Activated CD4-positive, alpha-beta memory T cell treated with anti-CD3 and anti-CD28 coated beads for 36 hours (primary cell): ENCODE measurements at regions not wholly inside any gene's neighbourhood (a gene's known extent, or its start where the extent isn't known, plus 50 kb on each side); places are given as distances from the start of the nearest gene placed in this dataset.
A peak's percentile ranks its signal among the peaks of the same experiment; 100 is the strongest.

Experiments
- CTCF ChIA-PET: fragments of 350-600 bp; sonication (Branson Sonifier 250); formaldehyde crosslinking; loops from one replicate; lab custom pipeline; 2021; ENCODE audit warnings: antibody characterized with exemption, inconsistent platforms; lab: Charles Lee
- POLR2A ChIA-PET: fragments of 350-600 bp; sonication (Branson Sonifier 250); formaldehyde crosslinking; loops from one replicate; lab custom pipeline; 2021; ENCODE audit warnings: antibody characterized with exemption; lab: Charles Lee
- DNase-seq: peaks from one replicate; pipeline ENCODE4 v3.0.0-alpha.2; 2020
- H3K27ac Mint-ChIP-seq: one replicate; pipeline ENCODE4 v1.8.0; 2021; ENCODE audit warnings: mixed read lengths
- H3K27me3 Mint-ChIP-seq: one replicate; pipeline ENCODE4 v1.8.0; 2021; ENCODE audit warnings: mixed read lengths
- H3K36me3 Mint-ChIP-seq: one replicate; pipeline ENCODE4 v1.8.0; 2021; ENCODE audit warnings: mixed read lengths
- H3K4me1 Mint-ChIP-seq: one replicate; pipeline ENCODE4 v1.8.0; 2021; ENCODE audit warnings: low read depth, mixed read lengths
- H3K4me3 Mint-ChIP-seq: one replicate; pipeline ENCODE4 v1.8.0; 2021; ENCODE audit warnings: mild to moderate bottlenecking, mixed read lengths
- H3K9me3 Mint-ChIP-seq: one replicate; pipeline ENCODE4 v1.8.0; 2021; ENCODE audit warnings: mixed read lengths
- intact Hi-C: fragments of 100-400 bp; cut with micrococcal nuclease; formaldehyde crosslinking; loops from one replicate; pipeline ENCODE4 v1.15.1; 2023

- H3K9me3 Mint-ChIP-seq, result no peaks in the 10 kb centered on the region
- H3K27ac Mint-ChIP-seq, result no peak overlapping the region
- H3K4me3 Mint-ChIP-seq, result no peak overlapping the region
- ChIA-PET CTCF (no interaction called here), POLR2A (no interaction called here)
- no peak for DNase-seq
- intact Hi-C loops, result loop anchor here (10.0 kb wide), 1 partner anchor 365 kb away; no protein-coding TSS in a partner anchor
- no peaks in the 10 kb centered on the region for H3K36me3 Mint-ChIP-seq
- H3K27me3 Mint-ChIP-seq, result peaks cover 3% of the 10 kb centered on the region
- H3K4me1 Mint-ChIP-seq, result no peaks in the 10 kb centered on the region
These were observed 103.8 kb upstream of the BLID start for GRCh38 chr11:122219791-122220190.

GRCh38 chr11:122215244-122215992, 99.4 kb upstream of the BLID start:
- Mint-ChIP-seq H3K27me3 (peaks cover 3% of the 10 kb centered on the region), H3K36me3 (no peaks in the 10 kb centered on the region), H3K27ac (no peak overlapping the region), H3K4me1 (no peaks in the 10 kb centered on the region), H3K4me3 (no peak overlapping the region), H3K9me3 (no peaks in the 10 kb centered on the region)
- ChIA-PET CTCF (interaction anchor here (0.9 to 3.5 kb wide), 10 partner anchors 9 to 638 kb away, joined by 3 to 29 read pairs (median 4); no protein-coding TSS in a partner anchor), POLR2A (interaction anchor here (0.6 kb wide), 1 partner anchor 424 kb away, joined by 3 read pairs; no protein-coding TSS in a partner anchor)
- peak; percentile 46 for DNase-seq
- intact Hi-C loops, result loop anchor here (1.0 to 10.0 kb wide), 2 partner anchors 290 to 369 kb away; no protein-coding TSS in a partner anchor

- DNase-seq, result no peak
- Mint-ChIP-seq H3K9me3 (no peaks in the 10 kb centered on the region), H3K27me3 (peaks cover 3% of the 10 kb centered on the region), H3K4me1 (no peaks in the 10 kb centered on the region), H3K36me3 (no peaks in the 10 kb centered on the region), H3K4me3 (no peak overlapping the region), H3K27ac (no peak overlapping the region)
- intact Hi-C loops, result loop anchor here (10.0 kb wide), 1 partner anchor 370 kb away; no protein-coding TSS in a partner anchor
- ChIA-PET CTCF (interaction anchor here (0.9 to 3.5 kb wide), 7 partner anchors 14 to 538 kb away, joined by 3 to 29 read pairs (median 3); no protein-coding TSS in a partner anchor), POLR2A (no interaction called here)
These were observed 98.6 kb upstream of the BLID start for GRCh38 chr11:122214567-122214966.

DNA sequence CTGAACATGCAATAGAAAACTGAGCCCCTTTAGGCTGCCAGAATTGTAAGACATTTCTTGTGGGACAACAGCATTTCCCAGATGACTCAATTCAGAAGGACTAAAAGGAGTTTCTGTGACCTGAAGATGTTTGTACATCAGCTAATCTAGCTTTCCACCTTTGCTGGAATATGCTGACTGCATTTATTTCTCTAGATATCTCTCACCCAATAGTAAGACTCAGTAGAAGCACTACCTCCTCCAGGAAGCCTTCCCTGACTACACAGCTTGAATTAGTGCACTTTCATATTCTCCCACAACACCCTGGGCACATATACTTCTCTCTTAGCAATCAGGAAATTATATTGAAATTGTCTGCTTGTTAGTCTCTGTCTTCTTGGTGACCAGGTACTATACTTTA, 98.1 kb upstream of the BLID start:
- ChIA-PET POLR2A (no interaction called here), CTCF (interaction anchor here (3.5 kb wide), 1 partner anchor 291 kb away, joined by 29 read pairs; no protein-coding TSS in a partner anchor)
- Mint-ChIP-seq H3K4me1 (no peaks in the 10 kb centered on the region), H3K4me3 (no peak overlapping the region), H3K9me3 (no peaks in the 10 kb centered on the region), H3K36me3 (no peaks in the 10 kb centered on the region), H3K27ac (no peak overlapping the region), H3K27me3 (peaks cover 3% of the 10 kb centered on the region)
- DNase-seq, result no peak
- intact Hi-C loops, result loop anchor here (10.0 kb wide), 1 partner anchor 371 kb away; no protein-coding TSS in a partner anchor

DNA sequence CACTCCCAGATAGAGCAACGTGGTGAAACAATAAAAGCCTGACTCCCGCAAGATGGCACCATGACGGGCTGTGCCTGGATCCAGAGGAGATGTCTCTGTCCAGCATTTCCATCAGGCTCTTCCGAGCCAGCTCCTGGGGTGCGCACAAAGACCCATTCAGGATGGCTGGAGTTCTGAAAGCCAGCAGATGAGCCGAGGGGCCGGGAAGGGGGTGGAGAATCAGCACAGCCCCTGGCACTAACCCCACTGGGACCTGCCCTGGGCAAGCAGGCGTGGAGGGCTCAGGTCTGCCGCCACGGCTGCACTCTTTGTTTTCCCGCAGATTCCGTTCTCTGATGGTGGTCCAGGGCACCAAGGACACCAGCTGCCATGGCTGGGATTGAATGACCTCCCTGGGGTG, 97.2 kb upstream of the BLID start:
- Mint-ChIP-seq H3K27me3 (peaks cover 2% of the 10 kb centered on the region), H3K4me1 (no peaks in the 10 kb centered on the region), H3K9me3 (no peaks in the 10 kb centered on the region), H3K36me3 (no peaks in the 10 kb centered on the region), H3K27ac (no peak overlapping the region), H3K4me3 (no peak overlapping the region)
- CTCF ChIA-PET, result interaction anchor here (3.5 kb wide), 1 partner anchor 292 kb away, joined by 29 read pairs; no protein-coding TSS in a partner anchor
- POLR2A ChIA-PET, result no interaction called here
- no peak for DNase-seq
- intact Hi-C loops, result loop anchor here (10.0 kb wide), 1 partner anchor 372 kb away; no protein-coding TSS in a partner anchor

DNA sequence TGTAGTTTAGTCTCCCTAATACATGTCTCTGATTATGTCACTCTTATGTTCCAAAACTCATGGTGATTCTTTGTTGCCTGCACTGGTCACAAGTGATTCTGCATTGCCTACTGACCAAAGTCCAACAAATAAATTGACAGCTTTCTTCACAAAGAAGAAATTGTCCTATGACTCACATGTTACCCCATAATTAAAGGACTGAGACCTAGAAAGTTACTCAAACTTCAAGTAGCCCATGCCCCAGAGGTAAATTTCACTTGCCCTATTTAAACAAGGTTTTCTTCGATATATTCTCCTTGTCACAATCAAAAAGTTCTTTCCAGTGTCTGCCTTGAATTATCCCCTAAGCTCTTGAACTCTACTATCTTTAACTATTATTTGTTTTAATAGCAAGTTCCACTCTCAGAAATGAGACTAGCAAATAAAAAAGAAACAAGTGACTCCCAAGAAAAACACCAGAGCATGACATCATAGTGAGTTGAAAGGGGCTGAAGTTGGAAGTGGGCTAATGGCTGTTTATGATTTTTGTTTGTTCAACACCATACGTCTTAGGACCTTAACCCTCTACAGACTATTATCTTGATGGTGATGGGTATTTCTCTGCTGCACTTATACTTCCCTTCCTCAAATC, 94.5 kb upstream of the BLID start:
- CTCF ChIA-PET, result no interaction called here
- DNase-seq, result no peak
- Mint-ChIP-seq H3K9me3 (no peaks in the 10 kb centered on the region), H3K27me3 (peaks cover 1% of the 10 kb centered on the region), H3K27ac (no peak overlapping the region), H3K4me3 (no peak overlapping the region), H3K36me3 (no peaks in the 10 kb centered on the region), H3K4me1 (no peaks in the 10 kb centered on the region)
- POLR2A ChIA-PET, result no interaction called here
- intact Hi-C loops, result loop anchor here (10.0 kb wide), 1 partner anchor 374 kb away; no protein-coding TSS in a partner anchor

GRCh38 chr11:122209619-122210366, 93.8 kb upstream of the BLID start:
- H3K4me1 Mint-ChIP-seq, result no peaks in the 10 kb centered on the region
- peaks cover 2% of the 10 kb centered on the region for H3K27me3 Mint-ChIP-seq
- intact Hi-C loops, result loop anchor here (10.0 kb wide), 1 partner anchor 375 kb away; no protein-coding TSS in a partner anchor
- no peaks in the 10 kb centered on the region for H3K36me3 Mint-ChIP-seq
- no peak for DNase-seq
- no peak overlapping the region for H3K4me3 Mint-ChIP-seq
- no peaks in the 10 kb centered on the region for H3K9me3 Mint-ChIP-seq
- POLR2A ChIA-PET, result no interaction called here
- CTCF ChIA-PET, result no interaction called here
- H3K27ac Mint-ChIP-seq, result no peak overlapping the region

DNA sequence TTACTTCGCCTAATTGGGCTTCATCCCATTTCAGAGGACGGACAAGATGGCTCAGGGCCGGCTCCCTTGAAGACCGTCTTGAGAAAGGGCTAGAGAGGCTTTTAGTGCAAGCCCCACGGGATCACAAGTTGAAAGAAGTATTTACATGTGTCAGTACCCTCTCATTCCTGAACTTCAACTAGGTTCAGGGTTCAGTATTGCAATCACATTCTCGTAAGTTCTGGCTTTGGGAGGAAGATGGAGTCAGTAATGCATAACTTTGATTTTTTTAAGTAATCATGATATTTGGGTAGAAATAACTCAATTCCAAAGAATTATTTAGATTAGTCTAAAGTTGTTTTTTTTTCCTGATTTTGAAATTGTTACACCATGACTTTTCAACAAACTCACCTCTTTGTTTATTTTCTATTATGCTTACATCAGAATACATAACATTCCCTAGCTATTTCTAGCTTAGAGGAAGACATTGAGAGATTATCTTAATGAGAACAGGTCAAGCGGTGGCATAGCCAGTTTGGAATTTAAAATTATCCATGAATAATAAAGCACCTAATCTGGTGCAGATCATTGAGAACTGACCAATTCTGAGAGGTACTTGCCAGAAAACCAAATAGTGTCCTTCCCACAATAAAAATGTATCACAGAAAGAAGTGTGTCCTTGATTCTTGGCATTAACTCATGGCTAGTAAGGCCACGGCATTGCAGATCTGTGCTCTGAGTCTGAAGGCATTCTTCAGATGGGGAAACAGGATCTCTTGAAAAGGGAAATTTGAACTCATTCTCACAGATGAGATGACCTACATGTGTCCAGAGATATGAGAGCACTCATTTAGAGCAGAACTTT, 92.1 kb upstream of the BLID start:
- H3K27me3 Mint-ChIP-seq, result peaks cover 6% of the 10 kb centered on the region
- no peaks in the 10 kb centered on the region for H3K36me3 Mint-ChIP-seq
- POLR2A ChIA-PET, result no interaction called here
- H3K4me3 Mint-ChIP-seq, result no peak overlapping the region
- no peaks in the 10 kb centered on the region for H3K9me3 Mint-ChIP-seq
- no peaks in the 10 kb centered on the region for H3K4me1 Mint-ChIP-seq
- H3K27ac Mint-ChIP-seq, result no peak overlapping the region
- intact Hi-C loops, result no loop called here
- no peak for DNase-seq
- CTCF ChIA-PET, result no interaction called here

DNA sequence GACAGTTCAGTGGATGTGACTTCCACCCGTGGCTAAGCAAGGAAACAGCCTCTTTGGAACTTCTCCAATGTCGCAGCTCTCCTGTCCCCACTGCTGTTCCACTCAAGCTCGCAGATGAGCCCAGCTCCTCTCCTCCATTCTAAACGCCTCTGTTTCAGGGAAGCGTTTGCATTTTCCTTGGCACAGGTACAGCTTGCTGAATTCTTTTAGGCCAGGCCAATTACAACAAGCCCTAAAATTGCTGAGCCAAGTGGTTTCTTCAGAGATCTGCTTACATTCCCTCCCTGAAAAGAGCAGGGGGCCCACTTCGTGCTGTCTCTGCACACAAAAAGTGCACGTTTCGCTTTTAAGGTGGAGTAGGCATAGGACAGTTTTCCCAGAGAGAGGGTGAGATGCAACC, 91.5 kb upstream of the BLID start:
- peaks cover 12% of the 10 kb centered on the region for H3K27me3 Mint-ChIP-seq
- DNase-seq, result no peak
- H3K4me3 Mint-ChIP-seq, result no peak overlapping the region
- H3K27ac Mint-ChIP-seq, result no peak overlapping the region
- H3K4me1 Mint-ChIP-seq, result no peaks in the 10 kb centered on the region
- H3K9me3 Mint-ChIP-seq, result no peaks in the 10 kb centered on the region
- intact Hi-C loops, result no loop called here
- H3K36me3 Mint-ChIP-seq, result no peaks in the 10 kb centered on the region
- CTCF ChIA-PET, result no interaction called here
- POLR2A ChIA-PET, result no interaction called here

DNA sequence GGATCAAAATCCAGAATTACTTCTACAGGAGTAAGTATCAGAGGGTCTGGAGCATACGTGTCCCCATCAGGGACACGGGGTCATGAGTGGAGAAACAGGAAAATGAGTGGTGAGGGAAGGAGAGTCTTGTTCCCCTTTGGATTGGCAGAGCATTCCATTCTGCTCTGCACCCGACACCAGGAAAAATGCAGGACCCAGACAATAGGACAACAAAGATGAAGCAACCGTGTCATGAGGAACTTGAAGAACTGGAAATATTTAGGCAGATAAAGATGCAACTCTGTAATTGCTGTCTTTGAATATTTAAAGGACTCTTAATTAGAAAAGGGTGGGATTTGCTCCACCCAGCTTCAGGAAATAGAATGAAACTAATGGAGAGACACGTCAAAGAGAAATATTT, 89.0 kb upstream of the BLID start:
- H3K4me3 Mint-ChIP-seq, result no peak overlapping the region
- H3K27ac Mint-ChIP-seq, result no peak overlapping the region
- ChIA-PET CTCF (interaction anchor here (2.7 kb wide), 1 partner anchor 549 kb away, joined by 32 read pairs; no protein-coding TSS in a partner anchor), POLR2A (no interaction called here)
- H3K27me3 Mint-ChIP-seq, result peaks cover 20% of the 10 kb centered on the region
- no peak for DNase-seq
- H3K36me3 Mint-ChIP-seq, result no peaks in the 10 kb centered on the region
- H3K4me1 Mint-ChIP-seq, result no peaks in the 10 kb centered on the region
- no peaks in the 10 kb centered on the region for H3K9me3 Mint-ChIP-seq
- intact Hi-C loops, result no loop called here

DNA sequence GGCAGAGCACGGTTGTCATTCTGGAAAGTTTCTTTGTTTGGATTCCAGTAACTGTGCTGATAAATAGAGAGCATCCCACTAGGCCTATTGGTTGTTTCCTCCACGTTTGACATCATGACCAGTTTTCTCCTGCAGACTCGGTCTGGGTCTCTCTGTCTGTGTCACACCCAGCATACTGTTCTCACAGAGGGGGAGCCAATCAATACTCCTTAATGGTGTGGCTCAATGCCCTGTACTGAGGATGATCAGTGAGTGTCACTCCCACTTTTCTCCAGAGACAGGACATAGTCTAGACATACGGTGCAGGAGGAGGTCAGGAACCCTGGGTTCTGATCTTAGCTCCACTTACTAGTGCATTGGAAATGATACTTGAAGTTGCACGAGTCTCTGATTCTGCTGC, 88.2 kb upstream of the BLID start:
- Mint-ChIP-seq H3K9me3 (no peaks in the 10 kb centered on the region), H3K27ac (no peak overlapping the region), H3K36me3 (no peaks in the 10 kb centered on the region), H3K27me3 (peaks cover 21% of the 10 kb centered on the region), H3K4me1 (no peaks in the 10 kb centered on the region), H3K4me3 (no peak overlapping the region)
- intact Hi-C loops, result no loop called here
- POLR2A ChIA-PET, result no interaction called here
- CTCF ChIA-PET, result interaction anchor here (0.7 to 2.7 kb wide), 3 partner anchors 12 to 548 kb away, joined by 3 to 32 read pairs (median 11); no protein-coding TSS in a partner anchor
- DNase-seq, result no peak
